Kidney (tissue), 13 donors: ENCODE measurements at regions not wholly inside any gene's neighbourhood (a gene's known extent, or its start where the extent isn't known, plus 50 kb on each side); places are given as distances from the start of the nearest gene placed in this dataset.
A peak's percentile ranks its signal among the peaks of the same experiment; 100 is the strongest.

Source experiments
- DNase-seq, 5 donors: peaks; one replicate each; pipeline ENCODE4 v3.0.0-alpha.2; 2013 to 2020
- FAIRE-seq: peaks from 2 replicates; lab custom pipeline; 2012; peaks lifted over from hg19 to GRCh38; lab: Jason Lieb, UNC
- H3K27ac ChIP-seq, 2 donors: one replicate each; pipeline ENCODE4 v1.7.0; 2013; ENCODE audit warnings: low read depth in 2 of 2, low read length in 2 of 2, inconsistent platforms in 1 of 2
- H3K27me3 ChIP-seq: one replicate; pipeline ENCODE4 v1.7.1; 2013; ENCODE audit warnings: low read length, inconsistent platforms; ENCODE audit not compliant: control insufficient read depth, insufficient read depth
- H3K36me3 ChIP-seq, 3 donors: one replicate each; pipeline versions ENCODE4 v1.7.0 to v1.7.1; 2013; ENCODE audit warnings: low read length in 3 of 3, control low read depth in 1 of 3, inconsistent platforms in 1 of 3; ENCODE audit not compliant: insufficient read depth in 3 of 3, control insufficient read depth in 2 of 3
- H3K4me1 ChIP-seq, 3 donors: one replicate each; pipeline versions ENCODE4 v1.7.0 to v1.7.1; 2013; ENCODE audit warnings: low read length in 3 of 3, inconsistent platforms in 1 of 3, low read depth in 1 of 3; ENCODE audit not compliant: control insufficient read depth in 2 of 3, insufficient read depth in 2 of 3
- H3K4me3 ChIP-seq, 3 donors: one replicate each; pipeline versions ENCODE4 v1.7.0 to v1.8.1; 2013; ENCODE audit warnings: low read length in 3 of 3, control low read depth in 1 of 3, inconsistent platforms in 1 of 3
- H3K9ac ChIP-seq, 3 donors: one replicate each; pipeline versions ENCODE4 v1.7.0 to v1.7.1; 2013; ENCODE audit warnings: low read length in 3 of 3, control low read depth in 1 of 3, inconsistent platforms in 1 of 3
- H3K9me3 ChIP-seq, 3 donors: one replicate each; pipeline versions ENCODE4 v1.7.0 to v1.7.1; 2013; ENCODE audit warnings: low read length in 3 of 3, control low read depth in 1 of 3, inconsistent platforms in 1 of 3; ENCODE audit not compliant: control insufficient read depth in 2 of 3, insufficient read depth in 1 of 3
- CTCF ChIP-seq: IDR thresholded peaks from 3 replicates; pipeline ENCODE4 v1.5.1; 2012; ENCODE audit warnings: mild to moderate bottlenecking, moderate library complexity, borderline replicate concordance; ENCODE audit not compliant: insufficient read depth; ENCODE audit errors: extremely low read depth
- intact Hi-C: fragments of 100-400 bp; cut with DNase I; formaldehyde crosslinking; loops from one replicate; pipeline ENCODE4 v1.11.1; 2022
- donor health status: control.
- donor health status: control.
- donor health status: control.
- donor health status: control.
- donor health status: control.
- donor health status: DM: yes; HTN: yes; CAD: no.
- donor health status: Normal renal cell carcinoma (clear cell type).

- no peak overlapping the region for H3K27ac ChIP-seq
- intact Hi-C loops, result no loop called here
- no peaks in the 10 kb centered on the region for H3K9me3 ChIP-seq
- no peak for DNase-seq
- no peaks in the 10 kb centered on the region for H3K4me1 ChIP-seq
- no peak overlapping the region for H3K4me3 ChIP-seq
- no peak for TF ChIP-seq CTCF
- FAIRE-seq, result no peak
- no peak overlapping the region for H3K9ac ChIP-seq
- H3K27me3 ChIP-seq, result no peaks in the 10 kb centered on the region
- H3K36me3 ChIP-seq, result no peaks in the 10 kb centered on the region
Measured at GRCh38 chr4:106700321-106700720, 331.7 kb upstream of the GIMD1 start.

DNA sequence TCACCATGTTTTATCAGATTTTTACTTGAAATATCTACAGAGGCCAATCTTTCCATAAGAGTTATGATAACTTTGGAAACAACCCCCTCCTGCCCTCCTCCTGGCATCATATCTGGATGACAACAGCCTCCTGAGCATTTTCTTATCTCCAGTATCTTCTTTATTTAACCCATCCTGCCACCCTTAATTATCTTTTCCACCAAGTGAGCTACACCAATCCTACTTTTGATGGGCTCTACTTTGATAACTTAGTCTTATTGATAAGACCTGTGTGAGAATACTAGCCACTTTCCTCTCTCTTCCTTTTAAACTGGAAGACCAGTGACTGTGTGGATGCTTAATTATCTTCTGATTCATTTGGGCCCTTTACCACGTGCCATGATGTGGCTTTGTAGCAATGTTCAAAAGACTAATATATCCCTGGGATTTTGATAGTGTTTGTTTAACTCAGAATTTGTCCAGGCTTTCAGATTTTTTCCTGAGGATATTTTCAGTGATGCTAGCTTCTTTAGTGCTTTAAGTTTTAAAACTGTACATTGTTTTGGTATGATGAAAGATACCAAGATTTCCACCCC is 330.1 kb upstream of the GIMD1 start:
- Histone ChIP-seq H3K4me1 (no peaks in the 10 kb centered on the region), H3K27ac (no peak overlapping the region), H3K9ac (no peak overlapping the region), H3K36me3 (no peaks in the 10 kb centered on the region), H3K4me3 (no peak overlapping the region), H3K27me3 (no peaks in the 10 kb centered on the region), H3K9me3 (no peaks in the 10 kb centered on the region)
- TF ChIP-seq CTCF, result no peak
- DNase-seq (no peak), FAIRE-seq (no peak)
- intact Hi-C loops, result no loop called here

DNA sequence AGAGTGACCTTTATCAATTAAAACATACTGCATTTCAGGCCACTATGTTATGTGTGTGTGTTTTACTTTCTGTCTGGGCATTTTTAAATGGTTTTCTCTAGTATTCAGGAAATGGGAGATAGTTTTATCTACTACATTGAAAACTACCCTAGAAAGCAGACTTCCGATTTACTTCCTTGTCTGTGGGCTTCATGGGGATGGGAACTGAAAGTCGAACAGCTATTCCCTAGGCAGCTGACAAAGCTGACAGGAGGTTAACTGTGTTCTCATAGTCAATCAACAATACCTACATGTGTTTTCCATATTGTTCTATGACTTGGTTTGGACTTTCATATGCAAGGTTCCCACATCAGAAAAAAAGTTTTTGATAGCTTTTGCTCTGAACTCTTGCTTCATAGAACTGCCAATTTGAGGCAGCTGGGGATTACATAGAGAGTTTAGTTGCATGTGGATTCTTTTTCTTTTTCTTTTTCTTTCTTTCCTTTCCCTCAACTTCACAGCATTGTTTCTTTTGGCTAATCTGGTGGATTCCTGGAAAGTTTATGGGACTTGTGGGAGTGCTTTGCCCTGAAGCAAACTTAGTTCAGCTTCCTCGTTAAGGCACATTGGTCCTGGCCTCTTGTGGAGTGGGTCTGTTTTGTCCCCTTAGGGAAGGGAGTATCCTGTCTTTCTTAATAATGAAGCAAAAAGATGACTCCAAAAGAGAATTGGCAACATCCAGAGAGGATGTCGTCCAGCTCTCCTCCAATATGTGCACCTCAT is 327.1 kb upstream of the GIMD1 start:
- H3K4me1 ChIP-seq, result no peaks in the 10 kb centered on the region
- H3K4me3 ChIP-seq, result no peak overlapping the region
- FAIRE-seq (no peak), DNase-seq (peak in 2 of 5 donors; percentile 19 to 60)
- H3K36me3 ChIP-seq, result no peaks in the 10 kb centered on the region
- no peak overlapping the region for H3K27ac ChIP-seq
- H3K9ac ChIP-seq, result no peak overlapping the region
- H3K9me3 ChIP-seq, result no peaks in the 10 kb centered on the region
- H3K27me3 ChIP-seq, result no peaks in the 10 kb centered on the region
- intact Hi-C loops, result no loop called here
- no peak for TF ChIP-seq CTCF
